Brain microvascular endothelial cell (primary cell): ENCODE measurements at regions not wholly inside any gene's neighbourhood (a gene's known extent, or its start where the extent isn't known, plus 50 kb on each side); places are given as distances from the start of the nearest gene placed in this dataset.

Experiments
- DNase-seq: peaks from one replicate; pipeline ENCODE4 v3.0.0-alpha.2; 2020
- H3K27ac ChIP-seq: fragments of 250-450 bp; sonication (Bioruptor Pico); 2 replicates; pipeline ENCODE4 v1.5.1; 2020; ENCODE audit warnings: mild to moderate bottlenecking, moderate library complexity
- H3K27me3 ChIP-seq: fragments of 250-450 bp; sonication (Bioruptor Pico); replicated peaks from 2 replicates; pipeline ENCODE4 v1.5.1; 2020; ENCODE audit warnings: mild to moderate bottlenecking
- H3K36me3 ChIP-seq: fragments of 250-450 bp; sonication (Bioruptor Pico); replicated peaks from 2 replicates; pipeline ENCODE4 v1.5.1; 2020; ENCODE audit warnings: mild to moderate bottlenecking
- H3K4me3 ChIP-seq: 2 replicates; pipeline ENCODE4 v1.5.1; 2011; ENCODE audit warnings: low read depth, mild to moderate bottlenecking, control low read depth, low read length, moderate library complexity
- in situ Hi-C: cut with HindIII; loops from 2 replicates; pipeline ENCODE4 v1.10.0; 2017; ENCODE audit warnings: low sequenced_read_pairs, low pct_ligation_motif_present
- TF ChIP-seq, protein P1 (sequence below): IDR thresholded peaks from 2 replicates; pipeline ENCODE4 v1.5.1; 2011; ENCODE audit warnings: low read depth, mild to moderate bottlenecking, moderate library complexity, low read length, control low read depth, inconsistent platforms; ENCODE audit errors: missing control alignments

DNA sequence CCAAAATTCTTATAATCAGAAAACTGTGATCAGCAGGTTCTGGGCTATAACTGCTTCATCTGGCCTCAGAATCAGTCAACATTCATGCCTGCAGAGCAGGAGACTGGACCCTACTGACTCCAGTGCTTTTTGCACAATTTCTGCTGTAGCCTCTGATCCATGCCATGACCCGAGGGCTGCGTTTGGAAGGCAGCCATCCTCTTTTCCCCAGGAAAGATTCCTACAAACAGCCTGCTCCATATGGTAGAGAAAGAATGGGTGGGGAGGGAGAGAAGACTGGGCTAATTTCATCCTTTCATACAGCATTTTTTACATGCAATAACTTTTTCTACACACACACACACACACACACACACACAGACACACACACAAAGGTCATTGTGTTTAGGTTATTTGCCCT is 133.0 kb upstream of the MMADHC start:
- Histone ChIP-seq H3K27ac (no peak overlapping the region), H3K27me3 (no peaks in the 10 kb centered on the region), H3K36me3 (no peaks in the 10 kb centered on the region), H3K4me3 (no peak overlapping the region)
- no peak for DNase-seq
- TF ChIP-seq, protein P1, sequence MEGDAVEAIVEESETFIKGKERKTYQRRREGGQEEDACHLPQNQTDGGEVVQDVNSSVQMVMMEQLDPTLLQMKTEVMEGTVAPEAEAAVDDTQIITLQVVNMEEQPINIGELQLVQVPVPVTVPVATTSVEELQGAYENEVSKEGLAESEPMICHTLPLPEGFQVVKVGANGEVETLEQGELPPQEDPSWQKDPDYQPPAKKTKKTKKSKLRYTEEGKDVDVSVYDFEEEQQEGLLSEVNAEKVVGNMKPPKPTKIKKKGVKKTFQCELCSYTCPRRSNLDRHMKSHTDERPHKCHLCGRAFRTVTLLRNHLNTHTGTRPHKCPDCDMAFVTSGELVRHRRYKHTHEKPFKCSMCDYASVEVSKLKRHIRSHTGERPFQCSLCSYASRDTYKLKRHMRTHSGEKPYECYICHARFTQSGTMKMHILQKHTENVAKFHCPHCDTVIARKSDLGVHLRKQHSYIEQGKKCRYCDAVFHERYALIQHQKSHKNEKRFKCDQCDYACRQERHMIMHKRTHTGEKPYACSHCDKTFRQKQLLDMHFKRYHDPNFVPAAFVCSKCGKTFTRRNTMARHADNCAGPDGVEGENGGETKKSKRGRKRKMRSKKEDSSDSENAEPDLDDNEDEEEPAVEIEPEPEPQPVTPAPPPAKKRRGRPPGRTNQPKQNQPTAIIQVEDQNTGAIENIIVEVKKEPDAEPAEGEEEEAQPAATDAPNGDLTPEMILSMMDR, result no peak
- in situ Hi-C loops, result no loop called here

DNA sequence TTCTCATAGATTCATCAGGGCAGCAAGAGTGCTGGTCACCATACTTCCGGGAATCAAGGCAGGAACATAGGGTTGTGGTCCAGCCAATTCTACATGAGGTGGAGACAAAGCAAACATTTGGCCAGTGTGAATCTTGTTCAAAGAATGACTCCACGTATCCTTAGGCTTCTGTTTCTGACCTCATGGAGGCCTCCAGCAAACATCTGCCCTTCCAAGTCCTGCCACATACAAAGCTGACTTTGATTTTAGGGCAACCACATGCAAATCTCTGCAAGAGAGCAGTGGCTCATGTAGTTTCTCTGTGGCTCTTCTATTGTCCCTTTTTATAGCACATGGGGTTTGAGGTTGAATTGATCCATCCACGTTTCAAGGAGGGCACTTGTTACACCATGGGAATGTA is 132.1 kb upstream of the MMADHC start:
- Histone ChIP-seq H3K27me3 (no peaks in the 10 kb centered on the region), H3K4me3 (no peak overlapping the region), H3K36me3 (no peaks in the 10 kb centered on the region), H3K27ac (no peak overlapping the region)
- in situ Hi-C loops, result no loop called here
- DNase-seq, result no peak
- TF ChIP-seq, protein P1, result no peak

DNA sequence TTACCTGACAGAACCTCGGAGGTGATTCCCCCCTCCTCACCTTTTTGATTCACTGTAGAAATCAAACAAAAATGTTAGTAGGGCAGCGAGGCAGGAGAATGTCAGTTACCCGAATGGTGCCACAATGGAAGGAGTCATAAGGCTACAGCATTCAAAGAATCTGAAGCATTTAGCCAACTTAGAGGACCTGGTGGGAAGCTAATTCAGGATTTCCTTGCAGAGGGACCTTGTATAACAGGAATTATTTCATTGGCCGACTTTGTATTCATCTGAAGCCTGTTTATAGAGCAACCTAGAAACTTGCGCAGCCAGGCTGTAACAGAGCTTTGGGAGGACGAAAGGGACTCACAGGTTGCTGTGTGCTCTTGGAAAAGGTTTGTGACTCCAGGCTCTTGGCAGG is 129.1 kb upstream of the MMADHC start:
- TF ChIP-seq, protein P1, result no peak
- in situ Hi-C loops, result no loop called here
- no peak overlapping the region for H3K4me3 ChIP-seq
- no peak overlapping the region for H3K27ac ChIP-seq
- no peaks in the 10 kb centered on the region for H3K27me3 ChIP-seq
- no peak for DNase-seq
- no peaks in the 10 kb centered on the region for H3K36me3 ChIP-seq

DNA sequence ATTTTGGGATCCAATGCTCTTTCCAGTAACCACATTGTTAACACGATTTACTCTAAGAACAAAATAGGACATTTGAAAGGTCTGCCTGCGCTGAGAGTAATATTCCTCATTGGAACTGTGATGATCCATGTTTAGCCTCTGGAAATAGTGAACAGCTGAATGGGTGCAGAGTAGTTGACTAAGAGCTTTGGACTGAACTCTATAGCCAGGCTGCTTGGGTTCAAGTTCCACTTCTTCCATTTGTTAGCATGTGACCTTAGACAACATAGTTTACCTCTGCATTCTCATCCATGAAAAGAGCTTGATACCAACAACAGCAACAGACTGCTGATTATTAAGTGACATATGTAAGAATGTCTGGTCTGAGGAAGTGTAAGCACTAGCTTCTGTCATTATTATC is 128.3 kb upstream of the MMADHC start:
- no peaks in the 10 kb centered on the region for H3K27me3 ChIP-seq
- H3K4me3 ChIP-seq, result no peak overlapping the region
- TF ChIP-seq, protein P1, result no peak
- in situ Hi-C loops, result no loop called here
- no peaks in the 10 kb centered on the region for H3K36me3 ChIP-seq
- no peak for DNase-seq
- H3K27ac ChIP-seq, result no peak overlapping the region

DNA sequence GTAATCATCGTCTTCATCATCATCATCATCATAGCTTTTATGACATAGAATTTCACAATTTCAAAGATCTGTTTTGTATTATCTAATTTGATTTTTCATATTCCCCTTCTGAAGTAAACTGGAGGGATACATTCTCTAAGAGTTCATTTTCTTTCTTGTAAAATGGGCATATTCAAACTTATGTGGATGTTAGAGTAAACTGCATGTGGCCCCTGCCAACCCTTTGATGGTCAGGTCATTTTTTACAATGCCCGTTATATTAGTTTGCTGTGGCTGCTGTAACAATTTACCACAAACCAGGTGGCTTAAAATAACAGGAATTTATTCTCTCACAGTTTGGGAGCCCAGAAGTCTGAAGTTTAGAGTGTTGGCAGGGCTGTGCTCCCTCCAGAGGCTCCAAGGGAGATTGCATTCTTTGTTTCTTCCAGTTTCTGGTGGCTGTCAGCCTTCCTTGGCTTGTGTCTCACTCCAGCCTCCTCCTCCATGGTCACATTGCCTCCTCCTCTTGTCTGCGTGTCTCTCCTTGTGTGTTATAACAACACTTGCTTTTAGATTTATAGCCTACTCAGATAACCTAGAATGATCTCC is 127.5 kb upstream of the MMADHC start:
- DNase-seq, result peak; percentile 38
- in situ Hi-C loops, result no loop called here
- Histone ChIP-seq H3K27me3 (no peaks in the 10 kb centered on the region), H3K4me3 (no peak overlapping the region), H3K27ac (no peak overlapping the region), H3K36me3 (no peaks in the 10 kb centered on the region)
- TF ChIP-seq, protein P1, result peak; percentile 91
